Neural progenitor cell (in vitro differentiated cells): ENCODE measurements at regions not wholly inside any gene's neighbourhood (a gene's known extent, or its start where the extent isn't known, plus 50 kb on each side); places are given as distances from the start of the nearest gene placed in this dataset.

Experiments used
- DNase-seq: peaks from one replicate; pipeline ENCODE4 v3.0.0-alpha.2; 2016; ENCODE audit warnings: low spot score
- H2AFZ ChIP-seq: fragments of 200-600 bp; sonication (generic); replicated peaks from 2 replicates; pipeline ENCODE4 v1.6.1; 2016; ENCODE audit warnings: antibody characterized with exemption
- H3F3A ChIP-seq: fragments of 200-600 bp; sonication (generic); 2 replicates; pipeline ENCODE4 v1.6.1; 2016; ENCODE audit warnings: antibody characterized with exemption, low read depth
- H3K27ac ChIP-seq: fragments of 200-600 bp; sonication (generic); 2 replicates; pipeline ENCODE4 v1.5.1; 2016; ENCODE audit warnings: mild to moderate bottlenecking
- H3K27me3 ChIP-seq: fragments of 200-600 bp; sonication (generic); 2 replicates; pipeline ENCODE4 v1.6.1; 2016; ENCODE audit warnings: mild to moderate bottlenecking, moderate library complexity
- H3K36me3 ChIP-seq: fragments of 200-600 bp; sonication (generic); 2 replicates; pipeline ENCODE4 v1.5.1; 2016
- H3K4me1 ChIP-seq: fragments of 200-600 bp; sonication (generic); 2 replicates; pipeline ENCODE4 v1.6.1; 2016; ENCODE audit warnings: mixed run types
- H3K4me2 ChIP-seq: fragments of 200-600 bp; sonication (generic); 2 replicates; pipeline ENCODE4 v1.6.1; 2016
- H3K4me3 ChIP-seq: fragments of 200-600 bp; sonication (generic); 2 replicates; pipeline ENCODE4 v1.5.1; 2016
- H3K79me2 ChIP-seq: fragments of 200-600 bp; sonication (generic); 2 replicates; pipeline ENCODE4 v1.6.1; 2016; ENCODE audit warnings: low read depth
- H3K9ac ChIP-seq: fragments of 200-600 bp; sonication (generic); 2 replicates; pipeline ENCODE4 v1.6.1; 2016
- H3K9me3 ChIP-seq: fragments of 200-600 bp; sonication (generic); 2 replicates; pipeline ENCODE4 v1.5.1; 2016; ENCODE audit warnings: low read depth
- H4K20me1 ChIP-seq: fragments of 200-600 bp; sonication (generic); 2 replicates; pipeline ENCODE4 v1.6.1; 2016; ENCODE audit warnings: low read depth
- H3K27ac Mint-ChIP-seq: 3 replicates; pipeline ENCODE4 v1.8.0; 2021; ENCODE audit warnings: mixed read lengths
- H3K27me3 Mint-ChIP-seq: 2 replicates; pipeline ENCODE4 v1.8.0; 2022; ENCODE audit warnings: low read depth, mild to moderate bottlenecking, inconsistent platforms, moderate library complexity, mixed read lengths; ENCODE audit not compliant: insufficient read depth
- H3K36me3 Mint-ChIP-seq: 3 replicates; pipeline ENCODE4 v1.8.0; 2021; ENCODE audit warnings: mixed read lengths
- H3K4me1 Mint-ChIP-seq: 3 replicates; pipeline ENCODE4 v1.8.0; 2021; ENCODE audit warnings: mixed read lengths
- H3K4me3 Mint-ChIP-seq: 3 replicates; pipeline ENCODE4 v1.8.0; 2021; ENCODE audit warnings: mild to moderate bottlenecking, moderate library complexity, mixed read lengths
- H3K9me3 Mint-ChIP-seq: 3 replicates; pipeline ENCODE4 v1.8.0; 2020; ENCODE audit warnings: mixed read lengths
- CTCF ChIP-seq: fragments of 200-600 bp; sonication (generic); IDR thresholded peaks from 2 replicates; pipeline ENCODE4 v1.5.1; 2017; ENCODE audit warnings: antibody characterized with exemption, mild to moderate bottlenecking
- EZH2 ChIP-seq: fragments of 200-600 bp; sonication (generic); IDR thresholded peaks from 2 replicates; pipeline ENCODE4 v1.6.1; 2017; ENCODE audit warnings: antibody characterized with exemption, mild to moderate bottlenecking, moderate library complexity
- EZH2phosphoT487 ChIP-seq: fragments of 200-600 bp; sonication (generic); IDR thresholded peaks from 2 replicates; pipeline ENCODE4 v1.6.1; 2017; ENCODE audit warnings: antibody characterized with exemption

DNA sequence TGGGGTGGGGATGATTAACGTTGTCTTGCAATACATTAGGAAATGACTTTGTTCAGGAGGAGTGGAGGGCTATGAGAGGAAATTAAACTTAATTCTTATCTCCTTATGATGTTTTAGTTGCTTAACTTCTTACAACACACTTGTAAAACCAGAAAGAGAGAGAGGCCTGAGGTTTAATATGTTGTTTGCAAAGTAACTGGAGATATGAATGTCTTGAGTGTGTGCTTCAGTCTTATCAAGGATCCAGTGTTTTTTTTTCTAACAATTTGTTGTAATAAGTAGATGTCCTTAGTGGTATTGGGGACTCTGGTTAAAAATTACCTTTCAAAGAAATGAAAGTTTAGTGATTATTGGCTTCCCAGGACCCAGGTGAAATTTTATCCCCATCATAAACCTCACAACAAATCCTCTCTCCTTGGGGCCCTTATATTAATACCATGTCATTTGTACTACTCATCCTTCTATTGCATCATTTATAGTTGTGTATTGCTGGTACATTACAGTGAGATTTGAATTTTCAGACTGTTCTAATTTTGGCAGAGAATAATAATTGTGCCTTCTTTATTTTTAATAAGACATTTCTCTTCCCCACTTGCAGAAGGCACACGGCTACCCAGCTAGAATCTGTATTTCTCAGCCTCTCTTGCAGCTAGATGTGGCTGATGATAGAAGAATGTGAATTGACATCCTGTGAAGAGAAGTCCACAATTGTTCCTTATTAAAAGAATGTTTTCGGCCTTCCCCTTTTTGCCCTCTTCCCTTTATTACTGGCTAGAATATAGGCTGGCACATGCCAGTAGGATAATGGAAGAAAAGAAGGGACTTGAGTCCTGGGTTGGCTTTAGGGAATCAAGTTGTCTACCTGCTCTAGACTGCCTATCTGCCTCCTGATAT lies 91.9 kb upstream of the CXCR4 start:
- Histone ChIP-seq H3K9me3 (peaks cover 3% of the 10 kb centered on the region), H4K20me1 (no peaks in the 10 kb centered on the region), H3K36me3 (no peaks in the 10 kb centered on the region), H2AFZ (no peak overlapping the region), H3K4me1 (peaks cover 7% of the 10 kb centered on the region), H3K9ac (no peak overlapping the region), H3K27me3 (no peaks in the 10 kb centered on the region), H3K4me2 (no peak overlapping the region), H3K27ac (no peak overlapping the region), H3K4me3 (no peak overlapping the region), H3K79me2 (no peaks in the 10 kb centered on the region), H3F3A (peaks cover 8% of the 10 kb centered on the region)
- Mint-ChIP-seq H3K36me3 (no peaks in the 10 kb centered on the region), H3K27ac (no peak overlapping the region), H3K4me1 (peaks cover 20% of the 10 kb centered on the region), H3K4me3 (no peak overlapping the region), H3K27me3 (peaks cover 7% of the 10 kb centered on the region), H3K9me3 (peaks cover 32% of the 10 kb centered on the region)
- DNase-seq = no peak
- TF ChIP-seq EZH2 (no peak), EZH2phosphoT487 (no peak), CTCF (no peak)

GRCh38 chr2:136208682-136209420 lies 90.9 kb upstream of the CXCR4 start:
- H3K9ac ChIP-seq = no peak overlapping the region
- no peak overlapping the region for H3K4me3 Mint-ChIP-seq

GRCh38 chr2:136207665-136208064 lies 89.7 kb upstream of the CXCR4 start:
- TF ChIP-seq EZH2 (no peak), EZH2phosphoT487 (no peak), CTCF (no peak)
- Histone ChIP-seq H3K27me3 (no peaks in the 10 kb centered on the region), H3K27ac (no peak overlapping the region), H2AFZ (no peak overlapping the region), H3K9me3 (peaks cover 3% of the 10 kb centered on the region), H4K20me1 (no peaks in the 10 kb centered on the region), H3K9ac (no peak overlapping the region), H3K36me3 (no peaks in the 10 kb centered on the region), H3K4me2 (no peak overlapping the region), H3F3A (no peaks in the 10 kb centered on the region), H3K4me1 (no peaks in the 10 kb centered on the region), H3K79me2 (no peaks in the 10 kb centered on the region), H3K4me3 (no peak overlapping the region)
- Mint-ChIP-seq H3K27me3 (peaks cover 6% of the 10 kb centered on the region), H3K9me3 (peaks cover 34% of the 10 kb centered on the region), H3K27ac (no peak overlapping the region), H3K4me3 (no peak overlapping the region), H3K4me1 (peaks cover 16% of the 10 kb centered on the region), H3K36me3 (peaks cover 2% of the 10 kb centered on the region)
- DNase-seq = no peak

More at GRCh38 chr2:136208682-136209420, 90.9 kb upstream of the CXCR4 start:
- H3K36me3 Mint-ChIP-seq = no peaks in the 10 kb centered on the region
- peaks cover 16% of the 10 kb centered on the region for H3K4me1 Mint-ChIP-seq
- no peak overlapping the region for H2AFZ ChIP-seq
- TF ChIP-seq EZH2 (no peak), EZH2phosphoT487 (no peak), CTCF (no peak)
- no peak overlapping the region for H3K4me2 ChIP-seq
- H3F3A ChIP-seq = no peaks in the 10 kb centered on the region
- H3K4me1 ChIP-seq = no peaks in the 10 kb centered on the region
- H3K27ac Mint-ChIP-seq = peak overlapping the region; percentile 3
- H3K9me3 ChIP-seq = peaks cover 3% of the 10 kb centered on the region
- no peaks in the 10 kb centered on the region for H4K20me1 ChIP-seq
- H3K27me3 Mint-ChIP-seq = peaks cover 9% of the 10 kb centered on the region
- H3K9me3 Mint-ChIP-seq = peaks cover 33% of the 10 kb centered on the region
- no peaks in the 10 kb centered on the region for H3K36me3 ChIP-seq
- no peaks in the 10 kb centered on the region for H3K27me3 ChIP-seq
- H3K27ac ChIP-seq = no peak overlapping the region
- no peak overlapping the region for H3K4me3 ChIP-seq
- DNase-seq = no peak
- no peaks in the 10 kb centered on the region for H3K79me2 ChIP-seq
